Glutamatergic neuron (in vitro differentiated cells): ENCODE measurements at regions not wholly inside any gene's neighbourhood (a gene's known extent, or its start where the extent isn't known, plus 50 kb on each side); places are given as distances from the start of the nearest gene placed in this dataset.

Source experiments
- DNase-seq: peaks from one replicate; pipeline ENCODE4 v3.0.0; 2022
- H3K27ac Mint-ChIP-seq: one replicate; pipeline ENCODE4 v1.8.0; 2020; ENCODE audit warnings: mild to moderate bottlenecking, mixed read lengths, inconsistent platforms; ENCODE audit not compliant: unreplicated experiment
- H3K27me3 Mint-ChIP-seq: one replicate; pipeline ENCODE4 v1.8.0; 2020; ENCODE audit warnings: mild to moderate bottlenecking, moderate library complexity, mixed read lengths, inconsistent platforms; ENCODE audit not compliant: unreplicated experiment
- H3K36me3 Mint-ChIP-seq: one replicate; pipeline ENCODE4 v1.8.0; 2020; ENCODE audit warnings: mild to moderate bottlenecking, mixed read lengths, inconsistent platforms; ENCODE audit not compliant: unreplicated experiment
- H3K4me1 Mint-ChIP-seq: one replicate; pipeline ENCODE4 v1.8.0; 2020; ENCODE audit warnings: mild to moderate bottlenecking, low read depth, mixed read lengths, inconsistent platforms; ENCODE audit not compliant: unreplicated experiment
- H3K4me3 Mint-ChIP-seq: one replicate; pipeline ENCODE4 v1.8.0; 2020; ENCODE audit warnings: mild to moderate bottlenecking, mixed read lengths, inconsistent platforms; ENCODE audit not compliant: unreplicated experiment
- H3K9me3 Mint-ChIP-seq: one replicate; pipeline ENCODE4 v1.8.0; 2020; ENCODE audit warnings: mild to moderate bottlenecking, moderate library complexity, mixed read lengths, inconsistent platforms; ENCODE audit not compliant: unreplicated experiment
- CTCF ChIP-seq: fragments of 200-600 bp; sonication (generic); IDR thresholded peaks from one replicate; pipeline ENCODE4 v1.5.0; 2021; ENCODE audit not compliant: partially characterized antibody, unreplicated experiment

DNA sequence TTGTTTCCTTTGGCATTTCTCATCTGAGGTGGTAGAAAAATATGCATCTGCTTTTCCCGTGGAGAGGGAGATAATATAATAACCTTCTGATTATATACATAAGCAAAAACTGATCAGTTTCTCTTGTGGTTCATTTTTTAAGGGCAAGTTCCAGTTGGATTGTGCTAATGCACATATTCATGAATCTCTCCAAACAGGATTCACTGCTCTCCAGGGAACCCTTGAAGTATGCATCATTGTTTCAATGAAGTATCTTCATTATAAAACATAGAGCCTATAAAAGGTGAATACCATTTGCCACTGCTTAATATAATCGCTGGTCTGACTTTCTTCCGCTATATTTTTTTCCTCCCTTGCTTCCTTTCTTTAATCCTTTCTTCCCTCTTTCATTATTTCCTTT lies 384.7 kb downstream of the FIGN start:
- Mint-ChIP-seq H3K9me3 (peaks cover 9% of the 10 kb centered on the region), H3K27ac (no peak overlapping the region), H3K4me3 (no peak overlapping the region), H3K4me1 (peaks cover 21% of the 10 kb centered on the region), H3K36me3 (no peaks in the 10 kb centered on the region), H3K27me3 (no peaks in the 10 kb centered on the region)
- no peak for TF ChIP-seq CTCF
- DNase-seq: no peak

DNA sequence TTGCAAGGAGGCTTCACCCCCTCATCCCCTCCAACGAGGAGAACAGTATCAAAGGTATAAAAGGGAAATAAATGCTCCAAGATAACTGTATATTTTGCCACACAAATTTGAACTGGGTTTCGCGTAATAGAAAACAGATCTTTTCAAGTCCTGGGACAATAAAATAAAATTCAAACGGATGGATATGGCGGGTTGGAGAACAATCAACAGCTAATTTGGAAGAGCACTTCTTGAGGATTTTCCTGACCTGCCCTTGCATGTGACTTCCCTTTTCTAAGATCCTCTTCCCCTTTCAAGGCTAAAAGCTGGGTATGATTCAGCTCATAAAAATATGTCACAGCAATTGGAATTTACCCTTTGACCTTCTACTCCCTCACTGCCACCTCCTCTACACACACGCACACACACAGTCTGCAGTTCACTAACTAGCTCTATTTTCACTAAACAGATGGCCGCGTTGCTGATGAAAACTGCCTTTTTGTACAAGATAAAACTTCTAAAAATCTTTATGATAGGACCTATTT lies 386.9 kb downstream of the FIGN start:
- no peak for TF ChIP-seq CTCF
- peak overlapping the region; percentile 87 for H3K4me3 Mint-ChIP-seq
- no peaks in the 10 kb centered on the region for H3K27me3 Mint-ChIP-seq
- no peaks in the 10 kb centered on the region for H3K36me3 Mint-ChIP-seq
- H3K27ac Mint-ChIP-seq: peak overlapping the region; percentile 92
- H3K4me1 Mint-ChIP-seq: peaks cover 21% of the 10 kb centered on the region
- DNase-seq: no peak
- peaks cover 9% of the 10 kb centered on the region for H3K9me3 Mint-ChIP-seq

DNA sequence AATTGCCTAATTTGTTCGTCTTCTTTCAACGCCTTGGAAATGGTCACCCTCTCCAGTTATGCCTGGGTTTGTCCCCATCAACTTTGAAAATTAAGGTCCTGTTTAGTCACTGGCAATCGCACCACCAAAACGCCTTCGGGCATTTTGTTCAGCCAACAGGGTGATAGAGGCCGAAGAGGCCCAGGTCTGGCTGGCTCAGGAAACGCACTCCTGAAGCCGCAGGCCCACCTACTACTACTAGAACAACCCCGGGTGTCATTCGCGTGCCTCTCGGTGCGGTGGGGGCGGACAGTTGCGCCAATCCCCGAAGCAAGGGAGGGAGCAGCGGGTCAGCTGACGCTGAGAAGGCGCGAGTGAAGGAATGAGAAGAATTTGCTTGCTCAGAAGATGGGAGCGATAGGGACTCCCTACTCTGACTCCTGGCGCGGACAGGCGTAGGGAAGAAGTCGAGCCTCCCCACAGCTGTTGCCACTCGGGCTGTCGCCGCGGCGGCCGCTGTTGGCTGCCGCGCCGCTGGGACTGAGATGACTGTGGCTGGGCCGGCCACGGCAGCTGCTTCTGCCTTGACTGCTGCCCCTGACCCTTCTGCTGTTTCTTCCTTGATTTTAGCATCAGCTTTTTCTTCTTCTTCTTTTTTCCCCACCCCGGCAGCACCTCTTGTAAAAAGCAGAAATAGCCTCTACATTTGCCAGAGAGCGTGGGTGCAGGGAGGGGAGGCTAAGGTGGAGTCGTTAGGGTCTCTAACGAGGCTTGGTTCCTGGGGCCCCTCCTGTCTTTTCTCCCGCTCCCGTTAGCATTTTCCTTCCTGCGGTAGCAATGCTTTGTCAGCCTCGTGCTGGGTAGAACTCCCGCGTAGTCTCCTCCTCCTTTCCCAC lies 387.6 kb downstream of the FIGN start:
- peak; percentile 76 for DNase-seq
- TF ChIP-seq CTCF: no peak
- Mint-ChIP-seq H3K27me3 (no peaks in the 10 kb centered on the region), H3K4me1 (peaks cover 21% of the 10 kb centered on the region), H3K27ac (peak overlapping the region; percentile 92), H3K9me3 (peaks cover 9% of the 10 kb centered on the region), H3K4me3 (peak overlapping the region; percentile 87), H3K36me3 (no peaks in the 10 kb centered on the region)

- no peak for DNase-seq
These were observed 389.8 kb downstream of the FIGN start for GRCh38 chr2:163345795-163346573.

More at GRCh38 chr2:163345795-163346573, 389.8 kb downstream of the FIGN start:
- Mint-ChIP-seq H3K27ac (no peak overlapping the region), H3K4me1 (peaks cover 18% of the 10 kb centered on the region), H3K9me3 (peaks cover 9% of the 10 kb centered on the region), H3K4me3 (no peak overlapping the region), H3K36me3 (no peaks in the 10 kb centered on the region), H3K27me3 (no peaks in the 10 kb centered on the region)
- peak; percentile 89 for TF ChIP-seq CTCF
